Activated CD4-positive, alpha-beta T cell treated with anti-CD3 and anti-CD28 coated beads for 36 hours (primary cell): ENCODE measurements at regions not wholly inside any gene's neighbourhood (a gene's known extent, or its start where the extent isn't known, plus 50 kb on each side); places are given as distances from the start of the nearest gene placed in this dataset.
"Not testable (repeated sequence)": the region's sequence is repeated elsewhere in the genome, so short reads cannot be mapped to it uniquely, and the experiment has no call there.

Source experiments
- ATAC-seq: fragments of 200-7000 bp; cut with Tn5 transposase; one replicate; pipeline ENCODE4 v1.10.0; 2021; ENCODE audit warnings: mild to moderate bottlenecking, moderate library complexity
- CTCF ChIA-PET: fragments of 350-600 bp; sonication (Branson Sonifier 250); formaldehyde crosslinking; loops from one replicate; lab custom pipeline; 2021; ENCODE audit warnings: antibody characterized with exemption; lab: Charles Lee
- POLR2A ChIA-PET: fragments of 350-600 bp; sonication (Branson Sonifier 250); formaldehyde crosslinking; loops from one replicate; lab custom pipeline; 2021; ENCODE audit warnings: antibody characterized with exemption, inconsistent platforms; lab: Charles Lee
- DNase-seq: peaks from one replicate; pipeline ENCODE4 v3.0.0-alpha.2; 2020
- H3K27ac Mint-ChIP-seq: one replicate; pipeline ENCODE4 v1.8.0; 2021; ENCODE audit warnings: mixed read lengths
- H3K27me3 Mint-ChIP-seq: one replicate; pipeline ENCODE4 v1.8.0; 2021; ENCODE audit warnings: mixed read lengths
- H3K36me3 Mint-ChIP-seq: one replicate; pipeline ENCODE4 v1.8.0; 2021; ENCODE audit warnings: low read depth, mixed read lengths
- H3K4me1 Mint-ChIP-seq: one replicate; pipeline ENCODE4 v1.8.0; 2021; ENCODE audit warnings: mixed read lengths
- H3K4me3 Mint-ChIP-seq: one replicate; pipeline ENCODE4 v1.8.0; 2021; ENCODE audit warnings: mild to moderate bottlenecking, moderate library complexity, mixed read lengths
- H3K9me3 Mint-ChIP-seq: one replicate; pipeline ENCODE4 v1.8.0; 2021; ENCODE audit warnings: low read depth, mixed read lengths
- intact Hi-C, 2 experiments: fragments of 100-400 bp; cut with DNase I in 1 of 2; cut with micrococcal nuclease in 1 of 2; formaldehyde crosslinking; loops; one replicate each; pipeline versions ENCODE4 v1.14.2 to v1.15.1; 2022 to 2024; cut with DNase I, micrococcal nuclease

GRCh38 chr2:91917602-91918001 lies 2953.6 kb upstream of the TEKT4 start:
- H3K4me1 Mint-ChIP-seq, H3K27me3 Mint-ChIP-seq, POLR2A ChIA-PET, DNase-seq, ATAC-seq, H3K36me3 Mint-ChIP-seq, CTCF ChIA-PET, H3K27ac Mint-ChIP-seq, intact Hi-C loops, H3K4me3 Mint-ChIP-seq: not testable (repeated sequence)
- peaks cover 12% of the 10 kb centered on the region for H3K9me3 Mint-ChIP-seq
